Mammary epithelial cell (primary cell): ENCODE measurements at regions not wholly inside any gene's neighbourhood (a gene's known extent, or its start where the extent isn't known, plus 50 kb on each side); places are given as distances from the start of the nearest gene placed in this dataset.

Source experiments
- CTCF ChIP-seq, 2 donors: IDR thresholded peaks in 1 of 2; conservative IDR thresholded peaks in 1 of 2; 2 replicates each; pipeline ENCODE4 v1.5.1; 2011 to 2012; ENCODE audit warnings: inconsistent platforms in 2 of 2, low read length in 2 of 2, mild to moderate bottlenecking in 2 of 2, control low read depth in 1 of 2, low read depth in 1 of 2; ENCODE audit not compliant: insufficient read depth in 1 of 2; ENCODE audit errors: extremely low read depth in 1 of 2
- EZH2 ChIP-seq: IDR thresholded peaks from 2 replicates; pipeline ENCODE4 v1.6.1; 2012; ENCODE audit warnings: low read length, inconsistent platforms, borderline replicate concordance

GRCh38 chr22:47423861-47424820, 661.7 kb downstream of the TBC1D22A start:
- TF ChIP-seq CTCF (conservative IDR thresholded peaks at IDR 0.05 in 1 of 2, IDR thresholded peaks at IDR 0.05 in 1 of 2; ENCODE audit: extremely low read depth in 1 of 2, insufficient read depth in 1 of 2, low read depth in 1 of 2, low read length in 2 of 2) = no peak
- no peak for TF ChIP-seq EZH2
